ENCODE measurements at regions not wholly inside any gene's neighbourhood (a gene's known extent, or its start where the extent isn't known, plus 50 kb on each side); places are given as distances from the start of the nearest gene placed in this dataset.

- no peak for DNase-seq (ENCODE audit: low spot score)
Observed at GRCh38 chr6:144725736-144726522, 440.8 kb downstream of the UTRN start.

GRCh38 chr6:144728804-144729203 is 443.7 kb downstream of the UTRN start:
- no peak for DNase-seq (ENCODE audit: low spot score)

GRCh38 chr6:144729502-144729901 is 444.4 kb downstream of the UTRN start:
- no peak for DNase-seq (ENCODE audit: low spot score)

GRCh38 chr6:144730088-144730645 is 445.0 kb downstream of the UTRN start:
- DNase-seq (ENCODE audit: low spot score), result no peak

- no peak for DNase-seq (ENCODE audit: low spot score)
Observed at GRCh38 chr6:144731229-144731628, 446.1 kb downstream of the UTRN start.

- no peak for DNase-seq (ENCODE audit: low spot score)
Observed at GRCh38 chr6:144736763-144737162, 451.6 kb downstream of the UTRN start.

- no peak for DNase-seq (ENCODE audit: low spot score)
Observed at GRCh38 chr6:144737998-144738397, 452.9 kb downstream of the UTRN start.

GRCh38 chr6:144739873-144740272 is 454.7 kb downstream of the UTRN start:
- DNase-seq (ENCODE audit: low spot score), result no peak

- no peak for DNase-seq (ENCODE audit: low spot score)
Observed at GRCh38 chr6:144741659-144742058, 456.5 kb downstream of the UTRN start.

GRCh38 chr6:144742779-144743178 is 457.6 kb downstream of the UTRN start:
- DNase-seq (ENCODE audit: low spot score), result no peak

- DNase-seq (ENCODE audit: low spot score), result no peak
Observed at GRCh38 chr6:144744720-144745119, 459.6 kb downstream of the UTRN start.

GRCh38 chr6:144745439-144745838 is 460.3 kb downstream of the UTRN start:
- no peak for DNase-seq (ENCODE audit: low spot score)

GRCh38 chr6:144746902-144747469 is 461.9 kb downstream of the UTRN start:
- no peak for DNase-seq (ENCODE audit: low spot score)

GRCh38 chr6:144749263-144749662 is 464.1 kb downstream of the UTRN start:
- no peak for DNase-seq (ENCODE audit: low spot score)

GRCh38 chr6:144753023-144753705 is 468.0 kb downstream of the UTRN start:
- no peak for DNase-seq (ENCODE audit: low spot score)

GRCh38 chr6:144756469-144756868 is 471.3 kb downstream of the UTRN start:
- no peak for DNase-seq (ENCODE audit: low spot score)

GRCh38 chr6:144757299-144757698 is 472.2 kb downstream of the UTRN start:
- DNase-seq (ENCODE audit: low spot score), result no peak

GRCh38 chr6:144757730-144758129 is 472.6 kb downstream of the UTRN start:
- DNase-seq (ENCODE audit: low spot score), result no peak

- no peak for DNase-seq (ENCODE audit: low spot score)
Observed at GRCh38 chr6:144758602-144759001, 473.5 kb downstream of the UTRN start.

- no peak for DNase-seq (ENCODE audit: low spot score)
Observed at GRCh38 chr6:144762469-144762868, 477.3 kb downstream of the UTRN start.

GRCh38 chr6:144767051-144767450 is 481.9 kb downstream of the UTRN start:
- no peak for DNase-seq (ENCODE audit: low spot score)

- DNase-seq (ENCODE audit: low spot score), result no peak
Observed at GRCh38 chr6:144768551-144769075, 483.5 kb downstream of the UTRN start.

- no peak for DNase-seq (ENCODE audit: low spot score)
Observed at GRCh38 chr6:144769142-144769541, 484.0 kb downstream of the UTRN start.

Data from D341Med (cell line).